ENCODE measurements at regions not wholly inside any gene's neighbourhood (a gene's known extent, or its start where the extent isn't known, plus 50 kb on each side); places are given as distances from the start of the nearest gene placed in this dataset.
"Not testable (repeated sequence)": the region's sequence is repeated elsewhere in the genome, so short reads cannot be mapped to it uniquely, and the experiment has no call there.

- Mint-ChIP-seq H3K9me3 (peaks cover 0 to 3% of the 10 kb centered on the region in 2 donors), H3K27ac (no peak overlapping the region), H3K4me3 (no peak overlapping the region), H3K36me3 (no peaks in the 10 kb centered on the region), H3K27me3 (peaks cover 4 to 17% of the 10 kb centered on the region in 2 donors), H3K4me1 (no peaks in the 10 kb centered on the region)
- DNase-seq (no peak), ATAC-seq (replicated peaks) (no peak)
Measured at GRCh38 chr2:15754703-15755099, 163.0 kb downstream of the DDX1 start.

GRCh38 chr2:15755528-15755927 lies 163.9 kb downstream of the DDX1 start:
- H3K27ac Mint-ChIP-seq = no peak overlapping the region
- DNase-seq = no peak
- no peaks in the 10 kb centered on the region for H3K36me3 Mint-ChIP-seq
- no peak overlapping the region for H3K4me3 Mint-ChIP-seq
- ATAC-seq (replicated peaks) = no peak
- H3K9me3 Mint-ChIP-seq = peaks cover 0 to 3% of the 10 kb centered on the region in 2 donors
- H3K27me3 Mint-ChIP-seq = peaks cover 4 to 17% of the 10 kb centered on the region in 2 donors
- no peaks in the 10 kb centered on the region for H3K4me1 Mint-ChIP-seq

- H3K36me3 Mint-ChIP-seq = no peaks in the 10 kb centered on the region
Measured at GRCh38 chr2:15756011-15756550, 164.4 kb downstream of the DDX1 start.

GRCh38 chr2:15756882-15757819 lies 165.5 kb downstream of the DDX1 start:
- Mint-ChIP-seq H3K4me1 (no peaks in the 10 kb centered on the region), H3K9me3 (peaks cover 0 to 4% of the 10 kb centered on the region in 2 donors), H3K27me3 (peaks cover 8 to 25% of the 10 kb centered on the region in 2 donors), H3K4me3 (no peak overlapping the region), H3K27ac (no peak overlapping the region), H3K36me3 (no peaks in the 10 kb centered on the region)
- ATAC-seq (replicated peaks) (no peak), DNase-seq (no peak)

More at GRCh38 chr2:15756011-15756550, 164.4 kb downstream of the DDX1 start:
- Mint-ChIP-seq H3K4me3 (no peak overlapping the region), H3K9me3 (peaks cover 0 to 3% of the 10 kb centered on the region in 2 donors), H3K27me3 (peaks cover 5 to 20% of the 10 kb centered on the region in 2 donors), H3K4me1 (no peaks in the 10 kb centered on the region), H3K27ac (no peak overlapping the region)
- ATAC-seq (replicated peaks) (no peak), DNase-seq (no peak)

- Mint-ChIP-seq H3K27me3 (peaks cover 7 to 25% of the 10 kb centered on the region in 2 donors), H3K4me1 (no peaks in the 10 kb centered on the region), H3K4me3 (no peak overlapping the region), H3K27ac (no peak overlapping the region), H3K36me3 (no peaks in the 10 kb centered on the region), H3K9me3 (peaks cover 0 to 6% of the 10 kb centered on the region in 2 donors)
- ATAC-seq (replicated peaks) (no peak), DNase-seq (no peak)
Measured at GRCh38 chr2:15757820-15758586, 166.3 kb downstream of the DDX1 start.

GRCh38 chr2:15758848-15759247 lies 167.2 kb downstream of the DDX1 start:
- H3K4me1 Mint-ChIP-seq = no peaks in the 10 kb centered on the region
- no peak for ATAC-seq (replicated peaks)

GRCh38 chr2:15759385-15759784 lies 167.7 kb downstream of the DDX1 start:
- H3K4me1 Mint-ChIP-seq = no peaks in the 10 kb centered on the region
- DNase-seq (no peak), ATAC-seq (replicated peaks) (no peak)
- no peak overlapping the region for H3K27ac Mint-ChIP-seq
- no peaks in the 10 kb centered on the region for H3K36me3 Mint-ChIP-seq
- H3K27me3 Mint-ChIP-seq = peaks cover 9 to 25% of the 10 kb centered on the region in 2 donors
- peaks cover 0 to 6% of the 10 kb centered on the region in 2 donors for H3K9me3 Mint-ChIP-seq
- no peak overlapping the region for H3K4me3 Mint-ChIP-seq

More at GRCh38 chr2:15758848-15759247, 167.2 kb downstream of the DDX1 start:
- Mint-ChIP-seq H3K27me3 (peaks cover 9 to 25% of the 10 kb centered on the region in 2 donors), H3K36me3 (no peaks in the 10 kb centered on the region), H3K27ac (no peak overlapping the region), H3K4me3 (no peak overlapping the region), H3K9me3 (peaks cover 0 to 6% of the 10 kb centered on the region in 2 donors)
- no peak for DNase-seq

GRCh38 chr2:15759791-15760190 lies 168.1 kb downstream of the DDX1 start:
- not testable (repeated sequence) for H3K4me1 Mint-ChIP-seq; H3K27ac Mint-ChIP-seq; DNase-seq; H3K4me3 Mint-ChIP-seq; ATAC-seq (replicated peaks); H3K9me3 Mint-ChIP-seq; H3K36me3 Mint-ChIP-seq
- peaks cover 9 to 25% of the 10 kb centered on the region in 2 donors for H3K27me3 Mint-ChIP-seq

- H3K4me3 Mint-ChIP-seq = no peak overlapping the region
- peaks cover 0 to 6% of the 10 kb centered on the region in 2 donors for H3K9me3 Mint-ChIP-seq
- H3K36me3 Mint-ChIP-seq = no peaks in the 10 kb centered on the region
- H3K27ac Mint-ChIP-seq = no peak overlapping the region
- ATAC-seq (replicated peaks) (no peak), DNase-seq (no peak)
- no peaks in the 10 kb centered on the region for H3K4me1 Mint-ChIP-seq
- peaks cover 9 to 25% of the 10 kb centered on the region in 2 donors for H3K27me3 Mint-ChIP-seq
Measured at GRCh38 chr2:15760232-15760910, 168.7 kb downstream of the DDX1 start.

GRCh38 chr2:15761056-15761455 lies 169.4 kb downstream of the DDX1 start:
- ATAC-seq (replicated peaks) = no peak
- Mint-ChIP-seq H3K36me3 (no peaks in the 10 kb centered on the region), H3K27ac (no peak overlapping the region), H3K4me1 (no peaks in the 10 kb centered on the region), H3K9me3 (peaks cover 0 to 6% of the 10 kb centered on the region in 2 donors), H3K4me3 (no peak overlapping the region), H3K27me3 (peaks cover 9 to 25% of the 10 kb centered on the region in 2 donors)
- no peak for DNase-seq

GRCh38 chr2:15761910-15762309 lies 170.2 kb downstream of the DDX1 start:
- Mint-ChIP-seq H3K36me3 (no peaks in the 10 kb centered on the region), H3K27ac (no peak overlapping the region)

GRCh38 chr2:15762449-15762848 lies 170.8 kb downstream of the DDX1 start:
- no peaks in the 10 kb centered on the region for H3K4me1 Mint-ChIP-seq
- no peaks in the 10 kb centered on the region for H3K36me3 Mint-ChIP-seq

More at GRCh38 chr2:15761910-15762309, 170.2 kb downstream of the DDX1 start:
- no peak overlapping the region for H3K4me3 Mint-ChIP-seq
- DNase-seq (no peak), ATAC-seq (replicated peaks) (no peak)
- H3K9me3 Mint-ChIP-seq = peaks cover 0 to 6% of the 10 kb centered on the region in 2 donors
- H3K27me3 Mint-ChIP-seq = peaks cover 9 to 29% of the 10 kb centered on the region in 2 donors
- H3K4me1 Mint-ChIP-seq = no peaks in the 10 kb centered on the region

GRCh38 chr2:15763106-15763821 lies 171.6 kb downstream of the DDX1 start:
- H3K4me1 Mint-ChIP-seq = peaks cover 0 to 2% of the 10 kb centered on the region in 2 donors
- no peak for ATAC-seq (replicated peaks)
- DNase-seq = no peak
- no peaks in the 10 kb centered on the region for H3K36me3 Mint-ChIP-seq
- H3K9me3 Mint-ChIP-seq = peaks cover 0 to 3% of the 10 kb centered on the region in 2 donors
- peaks cover 15 to 24% of the 10 kb centered on the region in 2 donors for H3K27me3 Mint-ChIP-seq
- H3K4me3 Mint-ChIP-seq = no peak overlapping the region
- H3K27ac Mint-ChIP-seq = no peak overlapping the region

More at GRCh38 chr2:15762449-15762848, 170.8 kb downstream of the DDX1 start:
- no peak for ATAC-seq (replicated peaks)
- peaks cover 9 to 24% of the 10 kb centered on the region in 2 donors for H3K27me3 Mint-ChIP-seq
- no peak overlapping the region for H3K4me3 Mint-ChIP-seq
- no peak for DNase-seq
- H3K9me3 Mint-ChIP-seq = peaks cover 0 to 6% of the 10 kb centered on the region in 2 donors
- H3K27ac Mint-ChIP-seq = no peak overlapping the region
